Loucy (cell line): ENCODE measurements at regions not wholly inside any gene's neighbourhood (a gene's known extent, or its start where the extent isn't known, plus 50 kb on each side); places are given as distances from the start of the nearest gene placed in this dataset.

Experiments used
- H2AFZ ChIP-seq: fragments of 200-600 bp; sonication (generic); 2 replicates; pipeline ENCODE4 v1.6.0; 2016; ENCODE audit warnings: antibody characterized with exemption, mild to moderate bottlenecking, low read length, moderate library complexity
- H3F3A ChIP-seq: fragments of 200-600 bp; 2 replicates; pipeline ENCODE4 v1.6.0; 2016; ENCODE audit warnings: antibody characterized with exemption, low read depth, mild to moderate bottlenecking
- H3K27me3 ChIP-seq: fragments of 200-600 bp; sonication (generic); 2 replicates; pipeline ENCODE4 v1.6.1; 2014; ENCODE audit warnings: low read length, mild to moderate bottlenecking; ENCODE audit not compliant: insufficient read depth, poor library complexity, severe bottlenecking
- H3K36me3 ChIP-seq: fragments of 200-600 bp; sonication (generic); 2 replicates; pipeline ENCODE4 v1.6.1; 2016; ENCODE audit warnings: low read length; ENCODE audit not compliant: insufficient read depth
- H3K4me1 ChIP-seq: fragments of 200-600 bp; sonication (generic); 2 replicates; pipeline ENCODE4 v1.5.1; 2014; ENCODE audit warnings: low read length, mild to moderate bottlenecking; ENCODE audit not compliant: insufficient read depth, poor library complexity, severe bottlenecking
- H3K4me2 ChIP-seq: fragments of 200-600 bp; sonication (generic); 2 replicates; pipeline ENCODE4 v1.6.0; 2014; ENCODE audit warnings: antibody characterized with exemption, low read length, low read depth, mild to moderate bottlenecking; ENCODE audit not compliant: poor library complexity, severe bottlenecking
- H3K4me3 ChIP-seq: fragments of 200-600 bp; sonication (generic); 2 replicates; pipeline ENCODE4 v1.5.1; 2014; ENCODE audit warnings: low read length, mild to moderate bottlenecking, mixed read lengths; ENCODE audit not compliant: poor library complexity, severe bottlenecking
- H3K79me2 ChIP-seq: fragments of 200-600 bp; sonication (generic); 2 replicates; pipeline ENCODE4 v1.6.1; 2014; ENCODE audit warnings: low read length; ENCODE audit not compliant: insufficient read depth
- H3K9ac ChIP-seq: fragments of 200-600 bp; sonication (generic); 2 replicates; pipeline ENCODE4 v1.6.0; 2014; ENCODE audit warnings: mild to moderate bottlenecking, low read depth, low read length, moderate library complexity; ENCODE audit not compliant: poor library complexity, severe bottlenecking
- H3K9me2 ChIP-seq: fragments of 200-600 bp; sonication (generic); replicated peaks from 2 replicates; pipeline ENCODE4 v1.6.1; 2016; ENCODE audit warnings: low read depth, low read length, mixed read lengths
- H3K9me3 ChIP-seq: fragments of 200-600 bp; sonication (generic); 2 replicates; pipeline ENCODE4 v1.6.1; 2014; ENCODE audit warnings: mild to moderate bottlenecking, antibody characterized with exemption, low read length, low read depth; ENCODE audit not compliant: insufficient read depth
- H4K20me1 ChIP-seq: fragments of 200-600 bp; sonication (generic); 2 replicates; pipeline ENCODE4 v1.6.0; 2014; ENCODE audit warnings: antibody characterized with exemption, low read length, mild to moderate bottlenecking; ENCODE audit not compliant: insufficient read depth, poor library complexity, severe bottlenecking
- EZH2phosphoT487 ChIP-seq: fragments of 200-600 bp; IDR thresholded peaks from 2 replicates; pipeline ENCODE4 v1.6.1; 2018; ENCODE audit warnings: antibody characterized with exemption, mild to moderate bottlenecking, moderate library complexity, borderline replicate concordance
- TF ChIP-seq, protein P1 (sequence below): fragments of 200-600 bp; sonication (generic); conservative IDR thresholded peaks from 2 replicates; pipeline ENCODE4 v1.5.1; 2014; ENCODE audit warnings: mild to moderate bottlenecking, antibody characterized with exemption, low read length

DNA sequence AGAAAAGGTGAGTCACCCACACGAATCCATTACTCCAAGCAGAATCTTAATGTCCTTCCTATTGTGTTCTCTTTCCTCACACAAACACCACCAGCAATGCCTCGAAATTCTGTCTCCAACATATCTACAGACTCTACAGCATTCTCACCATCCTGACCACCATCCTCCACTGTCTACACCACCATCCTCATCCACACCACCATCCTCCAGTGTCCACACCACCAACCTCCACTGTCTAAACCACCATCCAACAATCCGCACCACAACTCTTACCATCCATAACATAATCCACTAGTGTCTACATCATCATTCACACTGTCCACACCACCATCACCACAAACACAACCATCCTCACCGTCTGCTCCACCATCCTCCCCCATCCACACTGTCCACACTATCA lies 121.6 kb upstream of the ALKAL2 start:
- Histone ChIP-seq H3K9me3 (no peaks in the 10 kb centered on the region; the same call in 1 of the 2 replicates), H3K27me3 (peaks cover 6% of the 10 kb centered on the region), H3K36me3 (no peaks in the 10 kb centered on the region), H2AFZ (no peak overlapping the region), H3K4me2 (no peak overlapping the region), H3K9ac (no peak overlapping the region), H3K79me2 (no peaks in the 10 kb centered on the region), H3K9me2 (no peaks in the 10 kb centered on the region), H3K4me3 (no peak overlapping the region), H3K4me1 (no peaks in the 10 kb centered on the region), H3F3A (no peaks in the 10 kb centered on the region), H4K20me1 (no peaks in the 10 kb centered on the region)
- no peak for TF ChIP-seq EZH2phosphoT487
- TF ChIP-seq, protein P1, sequence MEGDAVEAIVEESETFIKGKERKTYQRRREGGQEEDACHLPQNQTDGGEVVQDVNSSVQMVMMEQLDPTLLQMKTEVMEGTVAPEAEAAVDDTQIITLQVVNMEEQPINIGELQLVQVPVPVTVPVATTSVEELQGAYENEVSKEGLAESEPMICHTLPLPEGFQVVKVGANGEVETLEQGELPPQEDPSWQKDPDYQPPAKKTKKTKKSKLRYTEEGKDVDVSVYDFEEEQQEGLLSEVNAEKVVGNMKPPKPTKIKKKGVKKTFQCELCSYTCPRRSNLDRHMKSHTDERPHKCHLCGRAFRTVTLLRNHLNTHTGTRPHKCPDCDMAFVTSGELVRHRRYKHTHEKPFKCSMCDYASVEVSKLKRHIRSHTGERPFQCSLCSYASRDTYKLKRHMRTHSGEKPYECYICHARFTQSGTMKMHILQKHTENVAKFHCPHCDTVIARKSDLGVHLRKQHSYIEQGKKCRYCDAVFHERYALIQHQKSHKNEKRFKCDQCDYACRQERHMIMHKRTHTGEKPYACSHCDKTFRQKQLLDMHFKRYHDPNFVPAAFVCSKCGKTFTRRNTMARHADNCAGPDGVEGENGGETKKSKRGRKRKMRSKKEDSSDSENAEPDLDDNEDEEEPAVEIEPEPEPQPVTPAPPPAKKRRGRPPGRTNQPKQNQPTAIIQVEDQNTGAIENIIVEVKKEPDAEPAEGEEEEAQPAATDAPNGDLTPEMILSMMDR, result no peak

DNA sequence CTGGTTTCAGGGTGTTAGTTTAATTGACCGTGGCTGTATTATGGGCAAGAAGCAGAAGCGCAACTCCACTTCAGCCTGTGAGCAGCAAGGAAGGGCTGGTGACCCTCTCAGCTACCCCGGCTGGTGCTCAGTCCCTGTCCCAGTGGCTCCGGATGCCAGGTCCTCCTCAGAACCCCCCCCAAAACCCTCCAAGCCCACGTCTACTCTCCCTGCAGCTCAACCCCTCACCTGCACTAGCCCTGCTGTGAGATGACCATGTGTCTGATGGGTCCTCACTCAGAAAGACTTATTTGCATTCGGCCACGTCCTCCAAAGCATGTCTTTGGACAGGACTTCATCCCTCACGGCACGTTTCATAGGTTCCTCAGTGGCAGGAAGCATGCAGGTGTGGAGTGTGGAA lies 119.7 kb upstream of the ALKAL2 start:
- Histone ChIP-seq H3K36me3 (no peaks in the 10 kb centered on the region), H3K4me1 (peaks cover 6% of the 10 kb centered on the region), H3K4me3 (no peak overlapping the region), H2AFZ (no peak overlapping the region), H3K9me3 (peaks cover 3% of the 10 kb centered on the region; the same call in 1 of the 2 replicates), H3K9me2 (no peaks in the 10 kb centered on the region), H4K20me1 (no peaks in the 10 kb centered on the region), H3K79me2 (no peaks in the 10 kb centered on the region), H3K27me3 (no peaks in the 10 kb centered on the region), H3F3A (no peaks in the 10 kb centered on the region), H3K4me2 (no peak overlapping the region), H3K9ac (no peak overlapping the region)
- no peak for TF ChIP-seq EZH2phosphoT487
- TF ChIP-seq, protein P1, result no peak

DNA sequence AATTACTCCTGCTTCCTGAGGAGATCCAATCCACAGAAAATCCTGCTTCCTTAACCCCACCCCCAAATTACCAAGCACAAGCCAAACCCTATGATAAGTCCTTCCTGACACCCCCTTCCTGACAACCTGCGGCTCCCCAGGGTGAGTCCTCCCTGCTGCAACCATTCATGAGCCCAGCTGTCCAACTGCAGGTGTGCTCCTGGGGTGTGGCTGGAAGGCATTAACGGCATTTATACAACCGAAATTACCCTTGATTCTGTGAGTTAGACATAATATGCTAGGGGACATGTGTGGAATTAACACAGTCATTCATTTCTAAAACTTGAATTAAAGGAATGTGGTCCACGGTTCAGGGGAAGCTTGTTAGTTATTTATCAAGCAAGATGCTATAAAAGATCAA lies 119.0 kb upstream of the ALKAL2 start:
- Histone ChIP-seq H3K27me3 (no peaks in the 10 kb centered on the region), H3K36me3 (no peaks in the 10 kb centered on the region), H3K79me2 (no peaks in the 10 kb centered on the region), H4K20me1 (no peaks in the 10 kb centered on the region), H2AFZ (no peak overlapping the region), H3K4me2 (no peak overlapping the region), H3F3A (no peaks in the 10 kb centered on the region), H3K9me2 (no peaks in the 10 kb centered on the region), H3K9me3 (peaks cover 3% of the 10 kb centered on the region; the same call in 1 of the 2 replicates), H3K4me1 (peaks cover 6% of the 10 kb centered on the region), H3K4me3 (no peak overlapping the region), H3K9ac (no peak overlapping the region)
- TF ChIP-seq EZH2phosphoT487, result no peak
- TF ChIP-seq, protein P1, result no peak
